ENCODE measurements at regions not wholly inside any gene's neighbourhood (a gene's known extent, or its start where the extent isn't known, plus 50 kb on each side); places are given as distances from the start of the nearest gene placed in this dataset.

GRCh38 chr10:121244818-121245217 lies 353.4 kb downstream of the FGFR2 start:
- in situ Hi-C loops (cut with MboI), result no loop called here
- Histone ChIP-seq H3K36me3 (ENCODE audit: control insufficient read depth in 2 of 2, insufficient read depth in 2 of 2, low read length in 1 of 2) (no peaks in the 10 kb centered on the region), H4K20me1 (ENCODE audit: control insufficient read depth, insufficient read depth) (no peaks in the 10 kb centered on the region), H3K4me1 (ENCODE audit: control insufficient read depth, insufficient read depth, low read length) (no peaks in the 10 kb centered on the region), H3K9me3 (replicated peaks; ENCODE audit: control insufficient read depth, insufficient read depth, low read length) (no peaks in the 10 kb centered on the region), H3K27ac (ENCODE audit: control insufficient read depth, insufficient read depth) (no peak overlapping the region), H2AFZ (ENCODE audit: control insufficient read depth, low read depth, low read length) (no peak overlapping the region), H3K9ac (ENCODE audit: control insufficient read depth, insufficient read depth, low read length) (no peak overlapping the region), H3K27me3 (replicated peaks in 1 of 2; ENCODE audit: control insufficient read depth in 2 of 2, insufficient read depth in 2 of 2, low read length in 1 of 2) (no peaks in the 10 kb centered on the region), H3K79me2 (ENCODE audit: control insufficient read depth, insufficient read depth, low read length) (no peaks in the 10 kb centered on the region), H3K4me3 (no peak overlapping the region), H3K4me2 (ENCODE audit: control insufficient read depth, insufficient read depth) (no peak overlapping the region)
- ChIA-PET POLR2A (no interaction called here), SMC1A (ENCODE audit: uncharacterized antibody, unreplicated experiment) (no interaction called here), RAD21 (ENCODE audit: unreplicated experiment) (no interaction called here), CTCF (no interaction called here)
- no TSS peak for BruUV-seq (replicated peaks)
- whole genome bisulfite sequencing (ENCODE audit: insufficient coverage, insufficient replicate concordance, low lambda C conversion rate, missing lambda C conversion rate), result 15% methylated on average over 8 of the region's 8 CpGs
- no peak for TF ChIP-seq SUZ12 (IDR thresholded peaks at IDR 0.05; ENCODE audit: unreplicated experiment)
- no peak for TF ChIP-seq PAX8 (IDR thresholded peaks at IDR 0.05)
- no peak for TF ChIP-seq CREB1 (IDR thresholded peaks at IDR 0.05; ENCODE audit: low read depth)
- TF ChIP-seq ZNF592 (IDR thresholded peaks at IDR 0.05), result no peak
- TF ChIP-seq, protein P1, sequence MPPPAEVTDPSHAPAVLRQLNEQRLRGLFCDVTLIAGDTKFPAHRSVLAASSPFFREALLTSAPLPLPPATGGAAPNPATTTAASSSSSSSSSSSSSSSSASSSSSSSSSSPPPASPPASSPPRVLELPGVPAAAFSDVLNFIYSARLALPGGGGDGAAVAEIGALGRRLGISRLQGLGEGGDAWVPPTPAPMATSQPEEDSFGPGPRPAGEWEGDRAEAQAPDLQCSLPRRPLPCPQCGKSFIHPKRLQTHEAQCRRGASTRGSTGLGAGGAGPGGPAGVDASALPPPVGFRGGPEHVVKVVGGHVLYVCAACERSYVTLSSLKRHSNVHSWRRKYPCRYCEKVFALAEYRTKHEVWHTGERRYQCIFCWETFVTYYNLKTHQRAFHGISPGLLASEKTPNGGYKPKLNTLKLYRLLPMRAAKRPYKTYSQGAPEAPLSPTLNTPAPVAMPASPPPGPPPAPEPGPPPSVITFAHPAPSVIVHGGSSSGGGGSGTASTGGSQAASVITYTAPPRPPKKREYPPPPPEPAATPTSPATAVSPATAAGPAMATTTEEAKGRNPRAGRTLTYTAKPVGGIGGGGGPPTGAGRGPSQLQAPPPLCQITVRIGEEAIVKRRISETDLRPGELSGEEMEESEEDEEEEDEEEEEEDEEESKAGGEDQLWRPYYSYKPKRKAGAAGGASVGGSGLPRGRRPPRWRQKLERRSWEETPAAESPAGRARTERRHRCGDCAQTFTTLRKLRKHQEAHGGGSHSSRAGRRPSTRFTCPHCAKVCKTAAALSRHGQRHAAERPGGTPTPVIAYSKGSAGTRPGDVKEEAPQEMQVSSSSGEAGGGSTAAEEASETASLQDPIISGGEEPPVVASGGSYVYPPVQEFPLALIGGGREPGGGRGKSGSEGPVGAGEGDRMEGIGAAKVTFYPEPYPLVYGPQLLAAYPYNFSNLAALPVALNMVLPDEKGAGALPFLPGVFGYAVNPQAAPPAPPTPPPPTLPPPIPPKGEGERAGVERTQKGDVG (CRISPR knock-in tag; IDR thresholded peaks at IDR 0.05), result no peak
- TF ChIP-seq BCLAF1 (IDR thresholded peaks at IDR 0.05), result no peak
- no peak for TF ChIP-seq YBX1 (IDR thresholded peaks at IDR 0.05)
- no peak for TF ChIP-seq NBN (IDR thresholded peaks at IDR 0.05)
- TF ChIP-seq SREBF2 (IDR thresholded peaks at IDR 0.05; ENCODE audit: low read length), result no peak
- TF ChIP-seq, protein P2, sequence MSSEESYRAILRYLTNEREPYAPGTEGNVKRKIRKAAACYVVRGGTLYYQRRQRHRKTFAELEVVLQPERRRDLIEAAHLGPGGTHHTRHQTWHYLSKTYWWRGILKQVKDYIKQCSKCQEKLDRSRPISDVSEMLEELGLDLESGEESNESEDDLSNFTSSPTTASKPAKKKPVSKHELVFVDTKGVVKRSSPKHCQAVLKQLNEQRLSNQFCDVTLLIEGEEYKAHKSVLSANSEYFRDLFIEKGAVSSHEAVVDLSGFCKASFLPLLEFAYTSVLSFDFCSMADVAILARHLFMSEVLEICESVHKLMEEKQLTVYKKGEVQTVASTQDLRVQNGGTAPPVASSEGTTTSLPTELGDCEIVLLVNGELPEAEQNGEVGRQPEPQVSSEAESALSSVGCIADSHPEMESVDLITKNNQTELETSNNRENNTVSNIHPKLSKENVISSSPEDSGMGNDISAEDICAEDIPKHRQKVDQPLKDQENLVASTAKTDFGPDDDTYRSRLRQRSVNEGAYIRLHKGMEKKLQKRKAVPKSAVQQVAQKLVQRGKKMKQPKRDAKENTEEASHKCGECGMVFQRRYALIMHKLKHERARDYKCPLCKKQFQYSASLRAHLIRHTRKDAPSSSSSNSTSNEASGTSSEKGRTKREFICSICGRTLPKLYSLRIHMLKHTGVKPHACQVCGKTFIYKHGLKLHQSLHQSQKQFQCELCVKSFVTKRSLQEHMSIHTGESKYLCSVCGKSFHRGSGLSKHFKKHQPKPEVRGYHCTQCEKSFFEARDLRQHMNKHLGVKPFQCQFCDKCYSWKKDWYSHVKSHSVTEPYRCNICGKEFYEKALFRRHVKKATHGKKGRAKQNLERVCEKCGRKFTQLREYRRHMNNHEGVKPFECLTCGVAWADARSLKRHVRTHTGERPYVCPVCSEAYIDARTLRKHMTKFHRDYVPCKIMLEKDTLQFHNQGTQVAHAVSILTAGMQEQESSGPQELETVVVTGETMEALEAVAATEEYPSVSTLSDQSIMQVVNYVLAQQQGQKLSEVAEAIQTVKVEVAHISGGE (CRISPR knock-in tag; IDR thresholded peaks at IDR 0.05), result no peak
- TF ChIP-seq CBFB (IDR thresholded peaks at IDR 0.05; ENCODE audit: low read depth), result no peak
- no peak for ATAC-seq
- no peak for DNase-seq (ENCODE audit: low read depth, low spot score)
- no peak for FAIRE-seq
- intact Hi-C loops (cut with micrococcal nuclease; ENCODE audit: unreplicated experiment), result no loop called here

Data from GM12878 (cell line).